Breast epithelium (tissue), 4 donors: ENCODE measurements at regions not wholly inside any gene's neighbourhood (a gene's known extent, or its start where the extent isn't known, plus 50 kb on each side); places are given as distances from the start of the nearest gene placed in this dataset.

ENCODE experiments used
- DNase-seq, 2 donors: peaks; one replicate each; pipeline ENCODE4 v3.0.0-alpha.2; 2019; ENCODE audit warnings: low spot score in 2 of 2
- H3K27ac ChIP-seq, 2 donors: fragments of 200-600 bp; sonication (generic) in 1 of 2; one replicate each; pipeline ENCODE4 v1.5.1; 2016 to 2019; ENCODE audit warnings: mild to moderate bottlenecking in 1 of 2
- H3K27me3 ChIP-seq, 2 donors: fragments of 200-600 bp; sonication (generic) in 1 of 2; one replicate each; pipeline versions ENCODE4 v1.5.1 to v1.6.0; 2017 to 2019; ENCODE audit warnings: control low read depth in 1 of 2, mild to moderate bottlenecking in 1 of 2
- H3K36me3 ChIP-seq: fragments of 200-600 bp; one replicate; pipeline ENCODE4 v1.5.1; 2019
- H3K4me1 ChIP-seq, 2 donors: fragments of 200-600 bp; sonication (generic); one replicate each; pipeline ENCODE4 v1.5.1; 2016 to 2019; ENCODE audit warnings: control low read depth in 1 of 2
- H3K4me3 ChIP-seq, 3 donors: fragments of 200-600 bp; sonication (generic); 1 replicate in 2 of 3; 2 replicates in 1 of 3; pipeline ENCODE4 v1.5.1; 2016 to 2019; ENCODE audit warnings: mild to moderate bottlenecking in 3 of 3, moderate library complexity in 2 of 3
- H3K9me3 ChIP-seq, 2 donors: fragments of 200-600 bp; sonication (generic) in 1 of 2; one replicate each; pipeline ENCODE4 v1.5.1; 2016 to 2019; ENCODE audit warnings: control low read depth in 1 of 2
- CTCF ChIP-seq, 3 donors: fragments of 450-650 bp; IDR thresholded peaks; one replicate each; pipeline ENCODE4 v1.5.1; 2016 to 2017; ENCODE audit warnings: antibody characterized with exemption in 3 of 3, mild to moderate bottlenecking in 3 of 3, moderate library complexity in 3 of 3
- POLR2A ChIP-seq: fragments of 450-650 bp; IDR thresholded peaks from one replicate; pipeline ENCODE4 v1.6.1; 2016; ENCODE audit warnings: antibody characterized with exemption, mild to moderate bottlenecking, moderate library complexity
- POLR2AphosphoS5 ChIP-seq, 3 donors: sonication (generic); formaldehyde crosslinking; IDR thresholded peaks; one replicate each; pipeline ENCODE4 v1.6.1; 2017; ENCODE audit warnings: antibody characterized with exemption in 3 of 3
- intact Hi-C: fragments of 100-400 bp; cut with DNase I; formaldehyde crosslinking; loops from one replicate; pipeline ENCODE4 v1.15.1; 2023; ENCODE audit warnings: low total_unique reads

- intact Hi-C loops, result no loop called here
- TF ChIP-seq CTCF (IDR thresholded peaks at IDR 0.05), result no peak
- no peak for TF ChIP-seq POLR2AphosphoS5 (IDR thresholded peaks at IDR 0.05)
- TF ChIP-seq POLR2A, result no peak
- no peaks in the 10 kb centered on the region for H3K36me3 ChIP-seq
- no peaks in the 10 kb centered on the region for H3K4me1 ChIP-seq
- no peaks in the 10 kb centered on the region for H3K9me3 ChIP-seq
- H3K27ac ChIP-seq, result no peak overlapping the region
- DNase-seq, result no peak
- H3K4me3 ChIP-seq, result no peak overlapping the region
- H3K27me3 ChIP-seq, result peaks cover 0 to 6% of the 10 kb centered on the region in 2 donors
These were observed 419.5 kb upstream of the PSMD7 start for GRCh38 chr16:73877150-73877549.

GRCh38 chr16:73875996-73876690, 420.5 kb upstream of the PSMD7 start:
- TF ChIP-seq CTCF (IDR thresholded peaks at IDR 0.05) (no peak), POLR2A (no peak)
- Histone ChIP-seq H3K27ac (no peak overlapping the region), H3K36me3 (no peaks in the 10 kb centered on the region), H3K4me3 (no peak overlapping the region), H3K27me3 (peaks cover 0 to 9% of the 10 kb centered on the region in 2 donors), H3K9me3 (no peaks in the 10 kb centered on the region), H3K4me1 (no peaks in the 10 kb centered on the region)
- intact Hi-C loops, result no loop called here
- DNase-seq, result no peak

- Histone ChIP-seq H3K4me3 (no peak overlapping the region), H3K27me3 (peaks cover 0 to 8% of the 10 kb centered on the region in 2 donors), H3K27ac (no peak overlapping the region), H3K9me3 (no peaks in the 10 kb centered on the region), H3K4me1 (no peaks in the 10 kb centered on the region), H3K36me3 (no peaks in the 10 kb centered on the region)
- no peak for DNase-seq
- intact Hi-C loops, result no loop called here
- TF ChIP-seq CTCF (IDR thresholded peaks at IDR 0.05) (no peak), POLR2AphosphoS5 (IDR thresholded peaks at IDR 0.05) (no peak), POLR2A (no peak)
These were observed 422.3 kb upstream of the PSMD7 start for GRCh38 chr16:73874324-73874723.

- H3K36me3 ChIP-seq, result no peaks in the 10 kb centered on the region
- intact Hi-C loops, result no loop called here
- DNase-seq, result no peak
These were observed 423.0 kb upstream of the PSMD7 start for GRCh38 chr16:73873643-73874042.

More at GRCh38 chr16:73873643-73874042, 423.0 kb upstream of the PSMD7 start:
- peaks cover 0 to 7% of the 10 kb centered on the region in 2 donors for H3K27me3 ChIP-seq
- H3K9me3 ChIP-seq, result no peaks in the 10 kb centered on the region
- H3K27ac ChIP-seq, result no peak overlapping the region
- no peak overlapping the region for H3K4me3 ChIP-seq
- TF ChIP-seq CTCF (IDR thresholded peaks at IDR 0.05) (no peak), POLR2AphosphoS5 (IDR thresholded peaks at IDR 0.05) (no peak), POLR2A (no peak)
- H3K4me1 ChIP-seq, result no peaks in the 10 kb centered on the region
